Fibroblast of pulmonary artery (primary cell): ENCODE measurements at regions not wholly inside any gene's neighbourhood (a gene's known extent, or its start where the extent isn't known, plus 50 kb on each side); places are given as distances from the start of the nearest gene placed in this dataset.

Experiments used
- DNase-seq: peaks from one replicate; pipeline ENCODE4 v3.0.0-alpha.2; 2010; ENCODE audit warnings: low read depth
- H3K4me3 ChIP-seq: replicated peaks from 2 replicates; pipeline ENCODE4 v1.5.1; 2011; ENCODE audit warnings: low read depth, mild to moderate bottlenecking, control low read depth, low read length, moderate library complexity
- TF ChIP-seq, protein P1 (sequence below): IDR thresholded peaks from 2 replicates; pipeline ENCODE4 v1.5.1; 2011; ENCODE audit warnings: mild to moderate bottlenecking, control low read depth, low read length, inconsistent platforms; ENCODE audit errors: missing control alignments

DNA sequence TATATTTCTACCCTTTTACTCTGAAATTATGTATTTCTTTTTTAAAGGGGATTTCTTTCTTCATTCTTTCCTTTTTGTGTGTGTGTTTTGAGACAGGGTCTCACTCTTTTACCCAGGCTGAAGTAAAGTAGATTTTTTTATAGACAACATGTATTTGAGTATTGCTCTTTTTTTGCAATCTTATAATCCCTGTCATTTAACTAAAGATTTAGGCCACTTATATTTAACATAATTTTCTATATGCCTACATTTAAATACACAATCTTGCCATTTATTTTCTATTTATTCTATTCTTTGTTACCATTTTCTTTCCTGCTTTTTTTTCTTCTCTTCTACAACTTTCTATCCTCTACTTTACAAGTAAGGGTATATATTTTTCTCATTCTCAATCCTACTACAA lies 416.0 kb upstream of the IRX2 start:
- H3K4me3 ChIP-seq: no peak overlapping the region
- TF ChIP-seq, protein P1, sequence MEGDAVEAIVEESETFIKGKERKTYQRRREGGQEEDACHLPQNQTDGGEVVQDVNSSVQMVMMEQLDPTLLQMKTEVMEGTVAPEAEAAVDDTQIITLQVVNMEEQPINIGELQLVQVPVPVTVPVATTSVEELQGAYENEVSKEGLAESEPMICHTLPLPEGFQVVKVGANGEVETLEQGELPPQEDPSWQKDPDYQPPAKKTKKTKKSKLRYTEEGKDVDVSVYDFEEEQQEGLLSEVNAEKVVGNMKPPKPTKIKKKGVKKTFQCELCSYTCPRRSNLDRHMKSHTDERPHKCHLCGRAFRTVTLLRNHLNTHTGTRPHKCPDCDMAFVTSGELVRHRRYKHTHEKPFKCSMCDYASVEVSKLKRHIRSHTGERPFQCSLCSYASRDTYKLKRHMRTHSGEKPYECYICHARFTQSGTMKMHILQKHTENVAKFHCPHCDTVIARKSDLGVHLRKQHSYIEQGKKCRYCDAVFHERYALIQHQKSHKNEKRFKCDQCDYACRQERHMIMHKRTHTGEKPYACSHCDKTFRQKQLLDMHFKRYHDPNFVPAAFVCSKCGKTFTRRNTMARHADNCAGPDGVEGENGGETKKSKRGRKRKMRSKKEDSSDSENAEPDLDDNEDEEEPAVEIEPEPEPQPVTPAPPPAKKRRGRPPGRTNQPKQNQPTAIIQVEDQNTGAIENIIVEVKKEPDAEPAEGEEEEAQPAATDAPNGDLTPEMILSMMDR: no peak
- no peak for DNase-seq

DNA sequence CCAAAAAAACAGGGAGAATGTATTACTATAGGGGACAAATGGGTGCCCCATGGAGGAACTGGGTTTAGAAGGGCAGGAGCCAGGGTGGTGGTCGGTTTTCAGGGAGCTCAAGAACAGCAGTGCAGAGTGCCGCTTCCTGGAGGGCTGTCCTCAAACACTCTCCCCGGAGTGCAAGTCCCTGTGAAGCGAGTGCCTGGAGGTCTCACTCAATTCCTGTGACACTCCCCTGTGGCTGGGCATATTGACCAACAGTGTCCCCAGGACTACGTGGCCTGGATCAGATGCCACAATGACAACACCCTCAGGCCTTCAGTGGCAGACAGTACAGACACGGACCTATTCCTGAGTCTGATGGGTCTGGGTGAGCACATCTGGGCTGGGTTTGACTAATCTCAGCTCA lies 412.1 kb upstream of the IRX2 start:
- H3K4me3 ChIP-seq: no peak overlapping the region
- no peak for DNase-seq
- TF ChIP-seq, protein P1: no peak

DNA sequence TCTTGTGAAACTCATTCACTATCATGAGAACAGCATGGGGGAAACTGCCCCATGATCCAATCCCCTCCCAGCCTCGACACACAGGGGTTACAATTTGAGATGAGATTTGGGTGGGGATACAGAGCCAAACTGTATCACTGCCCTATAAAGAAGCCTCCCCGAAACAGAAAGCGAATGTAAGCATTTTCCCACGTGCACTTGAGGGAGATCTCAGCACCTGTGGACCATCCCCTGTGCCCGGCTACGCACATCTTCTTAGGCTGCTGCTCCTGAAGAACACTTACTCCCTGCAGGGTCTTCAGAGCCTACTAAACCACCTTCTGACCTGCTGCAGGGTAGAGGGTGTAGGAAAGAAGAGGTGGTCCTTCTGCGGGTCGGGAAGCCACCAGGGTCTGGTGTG lies 410.2 kb upstream of the IRX2 start:
- no peak for DNase-seq
- TF ChIP-seq, protein P1: no peak
- no peak overlapping the region for H3K4me3 ChIP-seq

DNA sequence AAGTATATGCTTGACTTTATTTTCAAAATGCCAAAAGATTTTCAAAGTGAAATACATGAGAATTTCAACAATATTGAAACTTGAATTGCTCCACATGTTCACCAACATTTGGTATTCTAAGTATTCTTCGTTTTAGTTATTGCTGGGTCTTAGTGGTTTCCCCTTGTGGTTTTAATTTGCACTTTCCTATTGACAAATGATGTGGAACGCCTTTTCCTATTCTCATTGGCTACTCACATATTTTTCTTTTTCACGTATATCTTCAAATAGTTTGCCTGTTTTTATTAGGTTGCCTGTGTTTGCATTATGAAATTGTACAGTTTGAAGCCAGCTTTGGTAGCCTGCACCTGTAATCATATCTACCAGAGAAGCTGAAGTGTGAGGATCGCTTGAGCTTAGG lies 405.7 kb upstream of the IRX2 start:
- DNase-seq: no peak
- TF ChIP-seq, protein P1: no peak

DNA sequence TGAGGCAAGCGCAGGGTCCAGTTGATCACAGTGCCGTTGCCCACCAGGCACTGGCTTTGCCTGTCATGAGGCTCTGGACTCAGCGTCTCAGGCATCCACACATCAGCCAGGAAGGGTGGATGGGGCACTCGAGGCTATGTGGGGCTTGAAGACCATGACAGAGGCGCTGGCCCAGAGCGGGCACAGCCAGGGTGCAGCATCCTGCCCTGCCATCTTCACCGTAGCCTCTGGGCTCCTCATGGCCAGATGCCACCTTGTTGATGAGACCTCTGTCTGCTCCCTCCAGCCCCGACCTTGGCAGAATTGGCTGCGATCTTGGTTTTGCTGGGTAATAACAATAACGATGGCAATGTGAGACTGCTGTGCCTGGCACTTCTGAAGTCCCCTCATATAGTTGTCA lies 404.2 kb upstream of the IRX2 start:
- TF ChIP-seq, protein P1: no peak
- H3K4me3 ChIP-seq: no peak overlapping the region
- no peak for DNase-seq

More for the DNA sequence above, 405.7 kb upstream of the IRX2 start:
- no peak overlapping the region for H3K4me3 ChIP-seq

DNA sequence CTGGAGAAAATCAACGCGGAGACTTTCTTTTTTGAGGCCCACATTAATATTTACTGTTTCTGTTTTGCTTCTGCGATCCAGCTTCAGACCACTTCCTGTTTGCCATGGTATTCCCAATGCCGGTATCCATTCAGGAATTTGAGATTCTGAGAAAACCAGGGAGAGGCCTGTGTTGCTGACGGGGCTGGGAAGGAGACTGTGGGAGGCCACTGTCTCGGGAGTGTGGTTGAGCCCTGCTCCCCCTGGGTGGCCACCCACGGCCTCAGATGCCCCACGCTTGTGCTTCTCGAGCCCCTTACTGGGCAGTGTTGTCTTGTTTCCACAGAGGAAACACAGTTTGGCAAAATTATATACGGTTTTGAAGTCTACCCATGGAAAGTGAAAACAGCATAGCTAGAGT lies 403.6 kb upstream of the IRX2 start:
- DNase-seq: no peak
- TF ChIP-seq, protein P1: no peak

DNA sequence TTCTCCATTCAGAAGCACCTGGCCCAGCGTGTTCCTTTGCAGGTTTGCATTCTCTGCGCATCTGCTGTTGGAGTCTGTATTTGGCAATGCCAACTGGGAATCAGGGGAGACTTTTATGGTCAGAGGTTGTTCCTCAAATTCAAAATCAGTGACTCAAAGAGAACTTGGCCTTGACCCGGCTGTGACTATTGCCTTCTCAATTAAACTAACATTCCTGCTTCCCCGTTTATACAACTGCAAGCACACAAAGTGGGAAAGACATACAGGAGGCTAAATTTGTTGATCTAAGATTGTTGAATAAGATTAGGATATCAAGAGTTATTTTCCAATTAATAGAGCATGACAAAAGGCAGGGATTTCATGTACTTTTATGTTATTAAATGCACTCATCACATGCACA lies 402.4 kb upstream of the IRX2 start:
- H3K4me3 ChIP-seq: no peak overlapping the region
- DNase-seq: no peak
- TF ChIP-seq, protein P1: no peak

More for the DNA sequence above, 403.6 kb upstream of the IRX2 start:
- no peak overlapping the region for H3K4me3 ChIP-seq
